Activated naive CD8-positive, alpha-beta T cell treated with anti-CD3 and anti-CD28 coated beads, Interleukin-2, amount 10 ng/mL, durations not matched to agents 7 days and 5 days (primary cell): ENCODE measurements at regions not wholly inside any gene's neighbourhood (a gene's known extent, or its start where the extent isn't known, plus 50 kb on each side); places are given as distances from the start of the nearest gene placed in this dataset.
A peak's percentile ranks its signal among the peaks of the same experiment; 100 is the strongest.
"Not testable (repeated sequence)": the region's sequence is repeated elsewhere in the genome, so short reads cannot be mapped to it uniquely, and the experiment has no call there.

Experiments
- ATAC-seq: fragments of 150-1000 bp; cut with Tn5 transposase; one replicate; pipeline ENCODE4 v1.10.0; 2021; ENCODE audit warnings: low read depth, moderate library complexity
- POLR2A ChIA-PET: fragments of 350-600 bp; sonication (Branson Sonifier 250); formaldehyde crosslinking; loops from one replicate; lab custom pipeline; 2021; ENCODE audit warnings: antibody characterized with exemption; lab: Charles Lee
- DNase-seq: peaks from one replicate; pipeline ENCODE4 v3.0.0; 2021
- H3K27ac Mint-ChIP-seq: one replicate; pipeline ENCODE4 v1.8.0; 2022; ENCODE audit warnings: mild to moderate bottlenecking, mixed read lengths
- H3K27me3 Mint-ChIP-seq: one replicate; pipeline ENCODE4 v1.8.0; 2022; ENCODE audit warnings: mild to moderate bottlenecking, moderate library complexity, mixed read lengths
- H3K36me3 Mint-ChIP-seq: one replicate; pipeline ENCODE4 v1.8.0; 2021; ENCODE audit warnings: mild to moderate bottlenecking, mixed read lengths
- H3K4me1 Mint-ChIP-seq: one replicate; pipeline ENCODE4 v1.8.0; 2021; ENCODE audit warnings: mixed read lengths
- H3K4me3 Mint-ChIP-seq: one replicate; pipeline ENCODE4 v1.8.0; 2022; ENCODE audit warnings: mild to moderate bottlenecking, moderate library complexity, mixed read lengths
- H3K9me3 Mint-ChIP-seq: one replicate; pipeline ENCODE4 v1.8.0; 2021; ENCODE audit warnings: mixed read lengths

GRCh38 chr13:20303636-20304035, 71.5 kb upstream of the GJB6 start:
- ATAC-seq (no peak), DNase-seq (no peak)
- Mint-ChIP-seq H3K4me1 (no peaks in the 10 kb centered on the region), H3K27me3 (peaks cover 33% of the 10 kb centered on the region), H3K4me3 (no peak overlapping the region), H3K36me3 (peaks cover 3% of the 10 kb centered on the region), H3K27ac (no peak overlapping the region), H3K9me3 (peaks cover 3% of the 10 kb centered on the region)
- POLR2A ChIA-PET: interaction anchor here (0.6 kb wide), 1 partner anchor 356 kb away, joined by 6 read pairs; no protein-coding TSS in a partner anchor

- peaks cover 32% of the 10 kb centered on the region for H3K27me3 Mint-ChIP-seq
- no peak overlapping the region for H3K27ac Mint-ChIP-seq
- H3K9me3 Mint-ChIP-seq: no peaks in the 10 kb centered on the region
- H3K4me1 Mint-ChIP-seq: peaks cover 2% of the 10 kb centered on the region
- peak overlapping the region; percentile 56 for H3K4me3 Mint-ChIP-seq
- DNase-seq: no peak
- POLR2A ChIA-PET: no interaction called here
- ATAC-seq: peak; percentile 52
- H3K36me3 Mint-ChIP-seq: peaks cover 1% of the 10 kb centered on the region
These were observed 69.4 kb upstream of the GJB6 start for GRCh38 chr13:20301403-20302071.

GRCh38 chr13:20301015-20301402, 68.9 kb upstream of the GJB6 start:
- DNase-seq (no peak), ATAC-seq (no peak)
- no peaks in the 10 kb centered on the region for H3K9me3 Mint-ChIP-seq
- H3K27me3 Mint-ChIP-seq: peaks cover 32% of the 10 kb centered on the region
- H3K27ac Mint-ChIP-seq: no peak overlapping the region
- POLR2A ChIA-PET: no interaction called here
- peaks cover 2% of the 10 kb centered on the region for H3K4me1 Mint-ChIP-seq
- H3K4me3 Mint-ChIP-seq: no peak overlapping the region
- H3K36me3 Mint-ChIP-seq: peaks cover 1% of the 10 kb centered on the region

GRCh38 chr13:20297181-20297580, 65.1 kb upstream of the GJB6 start:
- Mint-ChIP-seq H3K36me3 (no peaks in the 10 kb centered on the region), H3K27ac (no peak overlapping the region), H3K4me3 (no peak overlapping the region), H3K27me3 (peaks cover 27% of the 10 kb centered on the region), H3K4me1 (peaks cover 2% of the 10 kb centered on the region), H3K9me3 (peaks cover 2% of the 10 kb centered on the region)
- POLR2A ChIA-PET: no interaction called here
- ATAC-seq (no peak), DNase-seq (no peak)

GRCh38 chr13:20295956-20296355, 63.8 kb upstream of the GJB6 start:
- Mint-ChIP-seq H3K4me3 (no peak overlapping the region), H3K4me1 (peaks cover 2% of the 10 kb centered on the region), H3K27me3 (peaks cover 22% of the 10 kb centered on the region), H3K36me3 (peaks cover 1% of the 10 kb centered on the region), H3K9me3 (peaks cover 2% of the 10 kb centered on the region), H3K27ac (no peak overlapping the region)
- ATAC-seq (no peak), DNase-seq (no peak)
- POLR2A ChIA-PET: no interaction called here

GRCh38 chr13:20294497-20294896, 62.4 kb upstream of the GJB6 start:
- Mint-ChIP-seq H3K27me3 (peaks cover 10% of the 10 kb centered on the region), H3K4me3 (no peak overlapping the region), H3K36me3 (peaks cover 1% of the 10 kb centered on the region), H3K4me1 (peaks cover 2% of the 10 kb centered on the region), H3K9me3 (peaks cover 2% of the 10 kb centered on the region), H3K27ac (no peak overlapping the region)
- no peak for ATAC-seq
- POLR2A ChIA-PET: no interaction called here
- DNase-seq: no peak

GRCh38 chr13:20292301-20292700, 60.2 kb upstream of the GJB6 start:
- H3K4me3 Mint-ChIP-seq, DNase-seq, H3K27me3 Mint-ChIP-seq, POLR2A ChIA-PET, H3K27ac Mint-ChIP-seq, H3K36me3 Mint-ChIP-seq, H3K9me3 Mint-ChIP-seq, H3K4me1 Mint-ChIP-seq, ATAC-seq: not testable (repeated sequence)

- Mint-ChIP-seq H3K4me3 (no peak overlapping the region), H3K27me3 (peaks cover 2% of the 10 kb centered on the region), H3K9me3 (peaks cover 12% of the 10 kb centered on the region), H3K36me3 (peaks cover 5% of the 10 kb centered on the region), H3K4me1 (no peaks in the 10 kb centered on the region), H3K27ac (no peak overlapping the region)
- ATAC-seq: no peak
- no peak for DNase-seq
- POLR2A ChIA-PET: no interaction called here
These were observed 59.6 kb upstream of the GJB6 start for GRCh38 chr13:20291675-20292074.

GRCh38 chr13:20291037-20291436, 58.9 kb upstream of the GJB6 start:
- peaks cover 2% of the 10 kb centered on the region for H3K27me3 Mint-ChIP-seq

GRCh38 chr13:20288561-20288960, 56.4 kb upstream of the GJB6 start:
- no peaks in the 10 kb centered on the region for H3K27me3 Mint-ChIP-seq
- H3K9me3 Mint-ChIP-seq: peaks cover 24% of the 10 kb centered on the region
- no peaks in the 10 kb centered on the region for H3K4me1 Mint-ChIP-seq
- peaks cover 5% of the 10 kb centered on the region for H3K36me3 Mint-ChIP-seq
- H3K27ac Mint-ChIP-seq: no peak overlapping the region
- POLR2A ChIA-PET: no interaction called here
- DNase-seq (no peak), ATAC-seq (no peak)
- H3K4me3 Mint-ChIP-seq: no peak overlapping the region

More at GRCh38 chr13:20291037-20291436, 58.9 kb upstream of the GJB6 start:
- no peak overlapping the region for H3K27ac Mint-ChIP-seq
- no peaks in the 10 kb centered on the region for H3K4me1 Mint-ChIP-seq
- no peak overlapping the region for H3K4me3 Mint-ChIP-seq
- peaks cover 13% of the 10 kb centered on the region for H3K9me3 Mint-ChIP-seq
- DNase-seq (no peak), ATAC-seq (no peak)
- POLR2A ChIA-PET: no interaction called here
- peaks cover 5% of the 10 kb centered on the region for H3K36me3 Mint-ChIP-seq

- no peaks in the 10 kb centered on the region for H3K4me1 Mint-ChIP-seq
- H3K9me3 Mint-ChIP-seq: peaks cover 22% of the 10 kb centered on the region
- H3K27me3 Mint-ChIP-seq: no peaks in the 10 kb centered on the region
- H3K27ac Mint-ChIP-seq: no peak overlapping the region
- POLR2A ChIA-PET: no interaction called here
- no peak overlapping the region for H3K4me3 Mint-ChIP-seq
- ATAC-seq (no peak), DNase-seq (no peak)
- H3K36me3 Mint-ChIP-seq: peaks cover 5% of the 10 kb centered on the region
These were observed 55.9 kb upstream of the GJB6 start for GRCh38 chr13:20287976-20288375.

GRCh38 chr13:20285530-20285929, 53.4 kb upstream of the GJB6 start:
- ATAC-seq: no peak
- peaks cover 22% of the 10 kb centered on the region for H3K9me3 Mint-ChIP-seq

More at GRCh38 chr13:20285530-20285929, 53.4 kb upstream of the GJB6 start:
- H3K36me3 Mint-ChIP-seq: peaks cover 3% of the 10 kb centered on the region
- H3K4me1 Mint-ChIP-seq: no peaks in the 10 kb centered on the region
- no peak overlapping the region for H3K4me3 Mint-ChIP-seq
- POLR2A ChIA-PET: no interaction called here
- DNase-seq: no peak
- no peak overlapping the region for H3K27ac Mint-ChIP-seq
- no peaks in the 10 kb centered on the region for H3K27me3 Mint-ChIP-seq
